GM21737 (cell line): ENCODE measurements at regions not wholly inside any gene's neighbourhood (a gene's known extent, or its start where the extent isn't known, plus 50 kb on each side); places are given as distances from the start of the nearest gene placed in this dataset.

Experiments
- ATAC-seq: cut with Tn5 transposase; IDR thresholded peaks from one replicate; pipeline ENCODE4 v1.9.1; 2021; ENCODE audit warnings: mild to moderate bottlenecking, moderate library complexity; ENCODE audit not compliant: unreplicated experiment

- ATAC-seq = no peak
These were observed 125.4 kb downstream of the BCOR start for GRCh38 chrX:39972340-39972739.

- no peak for ATAC-seq
These were observed 123.9 kb downstream of the BCOR start for GRCh38 chrX:39973810-39974209.

GRCh38 chrX:39974270-39974669 is 123.5 kb downstream of the BCOR start:
- no peak for ATAC-seq

GRCh38 chrX:39975101-39975925 is 122.4 kb downstream of the BCOR start:
- no peak for ATAC-seq

GRCh38 chrX:39981946-39982345 is 115.8 kb downstream of the BCOR start:
- no peak for ATAC-seq

- no peak for ATAC-seq
These were observed 114.8 kb downstream of the BCOR start for GRCh38 chrX:39982948-39983347.

- ATAC-seq = no peak
These were observed 114.0 kb downstream of the BCOR start for GRCh38 chrX:39983715-39984114.

GRCh38 chrX:39984191-39984956 is 113.4 kb downstream of the BCOR start:
- ATAC-seq = no peak

GRCh38 chrX:39985071-39985470 is 112.7 kb downstream of the BCOR start:
- ATAC-seq = no peak

GRCh38 chrX:39985551-39985950 is 112.2 kb downstream of the BCOR start:
- ATAC-seq = no peak

GRCh38 chrX:39988496-39988895 is 109.3 kb downstream of the BCOR start:
- ATAC-seq = no peak

- no peak for ATAC-seq
These were observed 107.4 kb downstream of the BCOR start for GRCh38 chrX:39990388-39990787.

GRCh38 chrX:39992300-39992699 is 105.5 kb downstream of the BCOR start:
- ATAC-seq = no peak

GRCh38 chrX:39995457-39995856 is 102.3 kb downstream of the BCOR start:
- no peak for ATAC-seq

- no peak for ATAC-seq
These were observed 101.2 kb downstream of the BCOR start for GRCh38 chrX:39996536-39996935.

- ATAC-seq = no peak
These were observed 98.9 kb downstream of the BCOR start for GRCh38 chrX:39998636-39999406.
